Ovary (tissue), 7 donors: ENCODE measurements at regions not wholly inside any gene's neighbourhood (a gene's known extent, or its start where the extent isn't known, plus 50 kb on each side); places are given as distances from the start of the nearest gene placed in this dataset.

ENCODE experiments used
- DNase-seq, 5 donors: peaks; one replicate each; pipeline ENCODE4 v3.0.0-alpha.2; 2019 to 2020
- H3K27ac ChIP-seq, 2 donors: fragments of 200-600 bp; one replicate each; pipeline versions ENCODE4 v1.5.1 to v1.8.0; 2019 to 2022
- H3K27me3 ChIP-seq: fragments of 200-600 bp; one replicate; pipeline ENCODE4 v1.8.0; 2022
- H3K36me3 ChIP-seq: fragments of 200-600 bp; sonication (generic); one replicate; pipeline ENCODE4 v1.5.1; 2019
- H3K4me1 ChIP-seq: one replicate; pipeline ENCODE4 v1.8.1; 2013; ENCODE audit warnings: mild to moderate bottlenecking, moderate library complexity; ENCODE audit not compliant: insufficient read depth
- H3K4me3 ChIP-seq: fragments of 200-600 bp; sonication (generic); one replicate; pipeline ENCODE4 v1.5.1; 2017
- H3K9me3 ChIP-seq, 2 donors: fragments of 200-600 bp in 1 of 2; sonication (generic) in 1 of 2; one replicate each; pipeline versions ENCODE4 v1.5.1 to v1.8.1; 2013 to 2019; ENCODE audit warnings: mild to moderate bottlenecking in 1 of 2, moderate library complexity in 1 of 2
- EP300 ChIP-seq: sonication (generic); formaldehyde crosslinking; IDR thresholded peaks from one replicate; pipeline ENCODE4 v1.6.1; 2017; ENCODE audit warnings: antibody characterized with exemption
- POLR2A ChIP-seq: fragments of 450-650 bp; IDR thresholded peaks from one replicate; pipeline ENCODE4 v1.6.1; 2017; ENCODE audit warnings: antibody characterized with exemption, mild to moderate bottlenecking, moderate library complexity
- WGBS, 3 donors: extraction: QIAGEN DNeasy Blood & Tissue Kit in 1 of 3; methylation state at CpG; one replicate each; pipeline versions ENCODE4 v1.1.5 to v1.1.7; 2013 to 2017; 5-methylcytosine and 5-hydroxymethylcytosine counted together
- intact Hi-C, 4 donors: fragments of 100-400 bp; cut with DNase I; formaldehyde crosslinking; loops; one replicate each; pipeline versions ENCODE4 v1.11.0 to v1.15.1; 2022 to 2023
- TF ChIP-seq, protein P1 (sequence below), 3 donors: fragments of 450-650 bp in 2 of 3; fragments of 200-600 bp in 1 of 3; IDR thresholded peaks; one replicate each; pipeline versions ENCODE4 v1.5.1 to v1.8.0; 2016 to 2022; ENCODE audit warnings: antibody characterized with exemption in 3 of 3, mild to moderate bottlenecking in 1 of 3
- donor health status: DM: no; HTN: no; CAD: no; lungs with moderate emphysema.
- donor health status: DM: no; HTN: no; CAD: no.
- donor health status: Bipolar disorder and iron deficiency.
- donor health status: DM: no; HTN: no; CAD: no.
- donor health status: DM: yes; HTN: yes; CAD: no.

DNA sequence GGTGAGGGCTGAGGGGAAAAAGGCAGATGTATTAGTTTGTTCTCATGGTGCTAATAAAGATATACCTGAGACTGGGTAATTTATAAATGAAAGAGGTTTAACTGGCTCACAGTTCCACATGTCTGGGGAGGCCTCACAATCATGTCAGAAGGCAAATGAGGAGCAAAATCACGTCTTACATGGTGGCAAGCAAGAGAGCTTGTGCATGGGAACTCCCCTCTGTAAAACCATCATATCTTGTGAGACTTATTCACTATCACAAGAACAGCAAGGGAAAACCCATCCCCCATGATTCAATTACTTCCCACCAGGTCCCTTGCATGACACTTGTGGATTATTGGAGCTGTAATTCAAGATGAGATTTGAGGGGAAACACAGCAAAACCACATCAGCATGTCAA, 1220.9 kb downstream of the GALC start:
- DNase-seq: no peak
- H3K27me3 ChIP-seq: no peaks in the 10 kb centered on the region
- no peak overlapping the region for H3K4me3 ChIP-seq
- H3K9me3 ChIP-seq: no peaks in the 10 kb centered on the region
- no peak overlapping the region for H3K27ac ChIP-seq
- WGBS, 3 donors: 54 to 60% (median 56%) methylated on average over 1 of the region's 1 CpG
- H3K36me3 ChIP-seq: no peaks in the 10 kb centered on the region
- intact Hi-C loops: no loop called here
- no peaks in the 10 kb centered on the region for H3K4me1 ChIP-seq
- TF ChIP-seq POLR2A (no peak), EP300 (no peak)
- TF ChIP-seq, protein P1, sequence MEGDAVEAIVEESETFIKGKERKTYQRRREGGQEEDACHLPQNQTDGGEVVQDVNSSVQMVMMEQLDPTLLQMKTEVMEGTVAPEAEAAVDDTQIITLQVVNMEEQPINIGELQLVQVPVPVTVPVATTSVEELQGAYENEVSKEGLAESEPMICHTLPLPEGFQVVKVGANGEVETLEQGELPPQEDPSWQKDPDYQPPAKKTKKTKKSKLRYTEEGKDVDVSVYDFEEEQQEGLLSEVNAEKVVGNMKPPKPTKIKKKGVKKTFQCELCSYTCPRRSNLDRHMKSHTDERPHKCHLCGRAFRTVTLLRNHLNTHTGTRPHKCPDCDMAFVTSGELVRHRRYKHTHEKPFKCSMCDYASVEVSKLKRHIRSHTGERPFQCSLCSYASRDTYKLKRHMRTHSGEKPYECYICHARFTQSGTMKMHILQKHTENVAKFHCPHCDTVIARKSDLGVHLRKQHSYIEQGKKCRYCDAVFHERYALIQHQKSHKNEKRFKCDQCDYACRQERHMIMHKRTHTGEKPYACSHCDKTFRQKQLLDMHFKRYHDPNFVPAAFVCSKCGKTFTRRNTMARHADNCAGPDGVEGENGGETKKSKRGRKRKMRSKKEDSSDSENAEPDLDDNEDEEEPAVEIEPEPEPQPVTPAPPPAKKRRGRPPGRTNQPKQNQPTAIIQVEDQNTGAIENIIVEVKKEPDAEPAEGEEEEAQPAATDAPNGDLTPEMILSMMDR (IDR thresholded peaks at IDR 0.05): no peak

DNA sequence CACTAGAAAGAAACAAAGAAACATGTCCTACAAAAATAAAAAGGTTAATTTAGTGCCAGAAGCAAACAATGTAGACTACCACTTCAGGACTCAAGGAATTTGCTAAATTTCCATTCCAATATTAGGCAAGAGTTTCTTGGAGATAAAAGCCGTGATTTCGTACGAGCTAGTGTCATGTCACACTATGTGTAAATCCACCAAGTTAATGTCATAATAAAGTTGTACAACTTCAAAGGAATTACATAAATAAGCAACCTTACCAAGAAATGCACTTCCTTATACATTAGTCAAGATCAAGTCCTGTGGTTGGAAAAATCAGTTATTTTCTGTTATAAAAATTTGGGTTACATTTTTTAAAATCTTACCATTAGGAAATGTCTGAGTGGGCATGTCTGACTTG, 1222.8 kb downstream of the GALC start:
- 85 to 90% (median 88%) methylated on average over 3 of the region's 3 CpGs for WGBS, 3 donors
- Histone ChIP-seq H3K4me1 (no peaks in the 10 kb centered on the region), H3K27me3 (no peaks in the 10 kb centered on the region), H3K4me3 (no peak overlapping the region), H3K36me3 (no peaks in the 10 kb centered on the region), H3K27ac (no peak overlapping the region), H3K9me3 (no peaks in the 10 kb centered on the region)
- no peak for DNase-seq
- no peak for TF ChIP-seq EP300
- no peak for TF ChIP-seq POLR2A
- TF ChIP-seq, protein P1 (IDR thresholded peaks at IDR 0.05): no peak
- intact Hi-C loops: no loop called here

DNA sequence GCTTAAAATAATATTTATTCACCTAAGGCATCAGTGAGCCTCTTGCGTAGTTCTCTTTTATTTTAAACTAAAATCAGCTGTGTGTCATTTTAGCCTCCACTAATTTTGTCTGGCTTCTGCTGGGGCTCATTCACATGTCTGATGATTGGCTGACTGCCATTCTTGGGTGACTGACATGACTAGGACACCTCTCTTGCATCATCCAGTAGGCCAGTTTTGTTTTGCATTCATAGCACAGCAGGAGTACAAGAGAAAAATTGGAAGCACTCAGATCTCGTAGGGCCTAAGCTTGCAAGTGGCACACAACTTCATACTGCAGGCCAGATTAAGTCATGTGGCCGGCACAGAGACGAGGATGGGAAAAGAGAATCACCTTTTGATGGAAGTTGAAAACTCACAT, 1226.5 kb downstream of the GALC start:
- Histone ChIP-seq H3K4me1 (no peaks in the 10 kb centered on the region), H3K27ac (no peak overlapping the region), H3K9me3 (no peaks in the 10 kb centered on the region), H3K27me3 (no peaks in the 10 kb centered on the region), H3K36me3 (no peaks in the 10 kb centered on the region), H3K4me3 (no peak overlapping the region)
- DNase-seq: no peak
- 78 to 85% (median 85%) methylated on average over 4 of the region's 4 CpGs for WGBS, 3 donors
- no peak for TF ChIP-seq POLR2A
- TF ChIP-seq, protein P1 (IDR thresholded peaks at IDR 0.05): no peak
- no peak for TF ChIP-seq EP300
- intact Hi-C loops: no loop called here

GRCh38 chr14:86761611-86762010, 1231.4 kb downstream of the GALC start:
- WGBS, 3 donors: 76 to 86% (median 81%) methylated on average over 6 of the region's 6 CpGs
- H3K27ac ChIP-seq: no peak overlapping the region
- no peak overlapping the region for H3K4me3 ChIP-seq
- no peaks in the 10 kb centered on the region for H3K9me3 ChIP-seq
- H3K36me3 ChIP-seq: no peaks in the 10 kb centered on the region
- intact Hi-C loops: no loop called here
- DNase-seq: no peak
- TF ChIP-seq POLR2A (no peak), EP300 (no peak)
- TF ChIP-seq, protein P1 (IDR thresholded peaks at IDR 0.05): no peak
- no peaks in the 10 kb centered on the region for H3K27me3 ChIP-seq
- H3K4me1 ChIP-seq: no peaks in the 10 kb centered on the region
